ENCODE measurements at regions not wholly inside any gene's neighbourhood (a gene's known extent, or its start where the extent isn't known, plus 50 kb on each side); places are given as distances from the start of the nearest gene placed in this dataset.

- TF ChIP-seq, protein P1, sequence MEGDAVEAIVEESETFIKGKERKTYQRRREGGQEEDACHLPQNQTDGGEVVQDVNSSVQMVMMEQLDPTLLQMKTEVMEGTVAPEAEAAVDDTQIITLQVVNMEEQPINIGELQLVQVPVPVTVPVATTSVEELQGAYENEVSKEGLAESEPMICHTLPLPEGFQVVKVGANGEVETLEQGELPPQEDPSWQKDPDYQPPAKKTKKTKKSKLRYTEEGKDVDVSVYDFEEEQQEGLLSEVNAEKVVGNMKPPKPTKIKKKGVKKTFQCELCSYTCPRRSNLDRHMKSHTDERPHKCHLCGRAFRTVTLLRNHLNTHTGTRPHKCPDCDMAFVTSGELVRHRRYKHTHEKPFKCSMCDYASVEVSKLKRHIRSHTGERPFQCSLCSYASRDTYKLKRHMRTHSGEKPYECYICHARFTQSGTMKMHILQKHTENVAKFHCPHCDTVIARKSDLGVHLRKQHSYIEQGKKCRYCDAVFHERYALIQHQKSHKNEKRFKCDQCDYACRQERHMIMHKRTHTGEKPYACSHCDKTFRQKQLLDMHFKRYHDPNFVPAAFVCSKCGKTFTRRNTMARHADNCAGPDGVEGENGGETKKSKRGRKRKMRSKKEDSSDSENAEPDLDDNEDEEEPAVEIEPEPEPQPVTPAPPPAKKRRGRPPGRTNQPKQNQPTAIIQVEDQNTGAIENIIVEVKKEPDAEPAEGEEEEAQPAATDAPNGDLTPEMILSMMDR (conservative IDR thresholded peaks at IDR 0.05) = no peak
- Histone ChIP-seq H3K9ac (ENCODE audit: extremely low read depth, insufficient read length, low read length) (no peak overlapping the region), H4K5ac (ENCODE audit: insufficient read length, low read depth, low read length) (no peak overlapping the region), H3K23me2 (ENCODE audit: insufficient read length, low read depth, low read length, poor library complexity, severe bottlenecking) (no peaks in the 10 kb centered on the region), H4K91ac (ENCODE audit: insufficient read length, low read depth, low read length) (no peak overlapping the region), H3K27ac (ENCODE audit: insufficient read length, low read depth, low read length) (no peak overlapping the region), H2BK120ac (ENCODE audit: low read depth, low read length, poor library complexity, severe bottlenecking) (no peak overlapping the region), H3K4me2 (ENCODE audit: insufficient read depth, insufficient read length, low read length) (no peak overlapping the region), H2AK5ac (ENCODE audit: insufficient read length, low read length) (no peak overlapping the region), H4K20me1 (ENCODE audit: control insufficient read depth, insufficient read depth, insufficient read length) (no peaks in the 10 kb centered on the region), H2BK20ac (ENCODE audit: low read depth, low read length, poor library complexity, severe bottlenecking) (no peak overlapping the region), H3K56ac (ENCODE audit: insufficient read length, low read depth, low read length) (no peak overlapping the region), H2BK15ac (ENCODE audit: low read depth, low read length) (no peak overlapping the region), H3K18ac (ENCODE audit: insufficient read length, low read depth, low read length) (no peak overlapping the region), H4K8ac (replicated peaks; ENCODE audit: insufficient read length, low read depth, low read length) (no peak overlapping the region), H3K79me1 (ENCODE audit: insufficient read depth, low read depth, low read length, poor library complexity, severe bottlenecking) (no peaks in the 10 kb centered on the region), H2BK5ac (ENCODE audit: insufficient read length, low read length) (no peak overlapping the region), H3K23ac (ENCODE audit: insufficient read length, low read depth, low read length) (no peak overlapping the region), H3K4me1 (ENCODE audit: insufficient read depth, low read length) (no peaks in the 10 kb centered on the region), H3K14ac (ENCODE audit: insufficient read depth, low read length) (no peak overlapping the region), H3K27me3 (ENCODE audit: insufficient read depth, low read length) (no peaks in the 10 kb centered on the region), H3T11ph (ENCODE audit: low read length) (no peak overlapping the region), H3K4ac (ENCODE audit: low read depth, low read length) (no peak overlapping the region), H2BK12ac (ENCODE audit: insufficient read length, low read depth, low read length) (no peak overlapping the region), H3K79me2 (ENCODE audit: insufficient read depth, low read length) (no peaks in the 10 kb centered on the region), H3K9me3 (ENCODE audit: control insufficient read depth, low read depth, low read length) (peaks cover 88% of the 10 kb centered on the region), H2AFZ (ENCODE audit: low read length) (no peak overlapping the region)
- H3K27me3 Mint-ChIP-seq (ENCODE audit: low read depth) = peaks cover 2% of the 10 kb centered on the region; the same call in 1 of the 2 replicates
- no peak overlapping the region for H3K27ac Mint-ChIP-seq
- no CpG with 5 or more reads among the region's 1 CpG for WGBS (ENCODE audit: extremely low coverage, insufficient read length, low lambda C conversion rate)
- H3K4me3 Mint-ChIP-seq = no peak overlapping the region
- DNase-seq = no peak
- H3K9me3 Mint-ChIP-seq = peaks cover 93 to 96% of the 10 kb centered on the region in 2 experiments
- no peaks in the 10 kb centered on the region for H3K4me1 Mint-ChIP-seq
- H3K36me3 Mint-ChIP-seq (ENCODE audit: insufficient read depth in 1 of 3, low read depth in 3 of 3) = peaks cover 6 to 32% (median 6%) of the 10 kb centered on the region in 3 experiments; a peak in 4 of 7 replicates
These were observed 66.9 kb upstream of the MC3R start for GRCh38 chr20:56181583-56181982.

Data from H9 (cell line).